Large intestine (tissue), 3 donors: ENCODE measurements at regions not wholly inside any gene's neighbourhood (a gene's known extent, or its start where the extent isn't known, plus 50 kb on each side); places are given as distances from the start of the nearest gene placed in this dataset.

ENCODE experiments used
- DNase-seq, 2 donors: peaks; one replicate each; pipeline versions ENCODE4 v3.0.0 to v3.0.0-alpha.2; 2013
- H3K27ac ChIP-seq: one replicate; pipeline ENCODE4 v1.5.1; 2013; ENCODE audit warnings: low read length
- H3K27me3 ChIP-seq: 2 replicates; pipeline ENCODE4 v1.6.1; 2013; ENCODE audit warnings: low read length; ENCODE audit not compliant: control insufficient read depth, insufficient read depth
- H3K36me3 ChIP-seq: 2 replicates; pipeline ENCODE4 v1.6.1; 2013; ENCODE audit warnings: low read length; ENCODE audit not compliant: control insufficient read depth, insufficient read depth
- H3K4me1 ChIP-seq: one replicate; pipeline ENCODE4 v1.6.1; 2013; ENCODE audit warnings: low read length; ENCODE audit not compliant: control insufficient read depth, insufficient read depth
- H3K4me3 ChIP-seq: one replicate; pipeline ENCODE4 v1.5.1; 2013; ENCODE audit warnings: low read length
- H3K9me3 ChIP-seq: one replicate; pipeline ENCODE4 v1.6.1; 2013; ENCODE audit warnings: mild to moderate bottlenecking, low read depth, low read length, moderate library complexity; ENCODE audit not compliant: control insufficient read depth
- WGBS: methylation state at CpG from one replicate; pipeline ENCODE4 v1.1.5; 2013; ENCODE audit warnings: low lambda C conversion rate; ENCODE audit not compliant: insufficient coverage; 5-methylcytosine and 5-hydroxymethylcytosine counted together

DNA sequence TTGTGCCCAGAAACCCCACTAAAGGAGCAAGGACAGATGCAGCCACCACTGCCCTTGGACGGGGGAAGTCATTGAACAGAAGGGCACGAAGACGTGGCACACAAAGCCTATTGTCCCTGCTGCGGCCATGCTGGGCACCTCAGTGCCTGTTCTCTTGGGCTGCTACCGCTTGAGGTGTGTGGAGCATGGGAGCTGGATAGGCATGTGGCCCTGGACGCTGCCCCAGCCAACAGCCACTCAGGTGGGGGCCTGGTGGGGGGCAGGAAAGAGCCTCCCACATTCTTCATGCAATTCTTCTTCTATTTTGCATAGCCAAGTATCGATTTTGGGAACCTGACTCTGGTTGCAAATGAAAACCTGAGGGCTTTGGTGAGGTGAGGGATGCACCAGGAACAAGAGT, 337.2 kb downstream of the RPS6KC1 start:
- no peak for DNase-seq
- no peaks in the 10 kb centered on the region for H3K36me3 ChIP-seq
- no peaks in the 10 kb centered on the region for H3K4me1 ChIP-seq
- no CpG with 5 or more reads among the region's 7 CpGs for WGBS
- H3K27ac ChIP-seq: no peak overlapping the region
- H3K9me3 ChIP-seq: no peaks in the 10 kb centered on the region
- no peak overlapping the region for H3K4me3 ChIP-seq
- H3K27me3 ChIP-seq: no peaks in the 10 kb centered on the region

DNA sequence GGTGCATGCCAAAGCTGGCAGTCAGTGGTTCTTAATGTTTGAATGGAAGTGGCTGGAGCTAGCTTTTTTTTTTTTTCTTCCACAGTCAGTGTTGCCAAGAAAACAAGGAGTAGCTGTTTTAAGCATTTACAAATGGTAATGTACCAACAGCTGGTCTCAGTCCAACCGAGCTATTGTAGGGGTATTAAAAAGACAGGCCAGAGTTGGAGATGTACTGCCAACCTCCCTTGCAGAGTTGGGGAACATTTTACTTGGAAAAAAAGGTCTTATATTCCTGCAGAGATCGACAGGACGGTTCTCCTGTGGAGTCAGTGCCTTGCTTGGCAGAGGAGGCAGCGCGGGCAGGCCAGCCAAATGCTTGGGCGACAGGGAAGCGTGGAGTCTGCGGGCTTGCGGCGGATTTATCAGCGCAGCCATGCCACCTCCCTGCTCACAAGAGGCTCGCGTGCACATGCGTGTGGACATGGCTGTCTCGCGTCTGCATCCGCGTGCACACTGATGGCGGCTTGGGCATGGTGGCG, 338.1 kb downstream of the RPS6KC1 start:
- Histone ChIP-seq H3K4me3 (no peak overlapping the region), H3K27ac (no peak overlapping the region), H3K27me3 (no peaks in the 10 kb centered on the region), H3K9me3 (no peaks in the 10 kb centered on the region), H3K36me3 (no peaks in the 10 kb centered on the region), H3K4me1 (no peaks in the 10 kb centered on the region)
- WGBS: no CpG with 5 or more reads among the region's 20 CpGs
- no peak for DNase-seq

DNA sequence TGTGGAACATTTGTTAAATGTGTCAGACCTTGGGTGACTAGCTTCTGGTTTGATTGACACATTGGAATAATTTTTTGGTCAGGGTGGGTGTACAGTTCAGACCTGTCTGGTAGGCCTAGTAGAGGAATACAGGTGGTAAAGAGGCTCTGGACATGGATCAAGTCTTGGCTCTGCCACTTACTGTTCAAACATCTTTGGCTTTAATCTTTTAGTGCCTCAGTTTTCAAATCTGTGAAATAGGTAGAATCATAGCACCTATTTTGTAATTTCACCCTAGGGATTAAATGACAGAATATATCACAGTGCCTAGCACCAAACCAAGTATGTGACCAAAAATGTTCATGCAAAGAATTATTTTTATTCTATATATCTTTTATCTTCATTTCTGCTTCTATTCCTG, 340.4 kb downstream of the RPS6KC1 start:
- Histone ChIP-seq H3K27me3 (no peaks in the 10 kb centered on the region), H3K27ac (no peak overlapping the region), H3K4me3 (no peak overlapping the region), H3K36me3 (no peaks in the 10 kb centered on the region), H3K4me1 (no peaks in the 10 kb centered on the region), H3K9me3 (no peaks in the 10 kb centered on the region)
- no peak for DNase-seq

DNA sequence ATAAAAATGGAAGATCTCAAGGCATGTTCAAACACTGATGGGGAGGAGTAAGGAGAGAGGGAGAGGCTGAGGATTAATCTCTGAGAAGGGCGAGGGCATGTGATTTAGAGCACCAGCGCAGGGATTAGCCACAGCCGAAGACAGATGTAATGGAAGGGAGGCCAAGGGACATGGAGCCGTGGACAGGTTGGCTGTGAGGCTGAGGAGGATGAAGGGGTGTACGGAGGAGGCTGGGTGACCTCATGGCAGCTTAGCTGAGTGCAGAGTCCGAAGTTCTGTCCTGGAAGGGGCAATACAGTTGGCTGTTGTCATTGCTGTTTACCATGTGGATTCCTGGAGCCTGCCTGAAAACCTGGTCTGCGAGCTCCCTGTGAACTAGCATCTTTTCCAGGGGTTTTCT, 342.8 kb downstream of the RPS6KC1 start:
- Histone ChIP-seq H3K9me3 (no peaks in the 10 kb centered on the region), H3K36me3 (no peaks in the 10 kb centered on the region), H3K4me3 (no peak overlapping the region), H3K4me1 (no peaks in the 10 kb centered on the region), H3K27me3 (no peaks in the 10 kb centered on the region), H3K27ac (no peak overlapping the region)
- peak in 1 of 2 donors; percentile 20 for DNase-seq
- no CpG with 5 or more reads among the region's 7 CpGs for WGBS

DNA sequence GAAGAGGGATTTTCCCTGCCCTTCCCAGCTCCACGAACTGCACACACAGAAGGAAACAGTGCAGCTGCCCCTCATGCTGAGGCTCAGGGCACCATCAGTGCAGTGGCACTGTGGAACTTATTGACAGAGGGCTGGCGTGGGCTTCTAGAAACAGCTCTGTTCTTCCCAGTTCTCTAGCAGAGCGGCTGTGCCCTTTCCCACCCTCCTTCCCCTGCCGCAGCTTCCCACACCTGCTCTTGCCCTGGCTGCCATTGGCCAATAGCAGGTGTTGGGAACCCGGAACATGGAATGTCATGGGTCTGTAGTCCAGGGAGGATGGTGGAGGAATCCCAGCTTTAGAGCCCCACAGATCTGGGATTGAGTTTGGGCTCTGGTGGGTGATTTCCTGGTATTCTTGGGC, 343.8 kb downstream of the RPS6KC1 start:
- no peaks in the 10 kb centered on the region for H3K4me1 ChIP-seq
- no peaks in the 10 kb centered on the region for H3K9me3 ChIP-seq
- no peaks in the 10 kb centered on the region for H3K27me3 ChIP-seq
- no peaks in the 10 kb centered on the region for H3K36me3 ChIP-seq
- WGBS: 100% methylated on average over 1 of the region's 5 CpGs
- DNase-seq: no peak
- no peak overlapping the region for H3K4me3 ChIP-seq
- no peak overlapping the region for H3K27ac ChIP-seq

DNA sequence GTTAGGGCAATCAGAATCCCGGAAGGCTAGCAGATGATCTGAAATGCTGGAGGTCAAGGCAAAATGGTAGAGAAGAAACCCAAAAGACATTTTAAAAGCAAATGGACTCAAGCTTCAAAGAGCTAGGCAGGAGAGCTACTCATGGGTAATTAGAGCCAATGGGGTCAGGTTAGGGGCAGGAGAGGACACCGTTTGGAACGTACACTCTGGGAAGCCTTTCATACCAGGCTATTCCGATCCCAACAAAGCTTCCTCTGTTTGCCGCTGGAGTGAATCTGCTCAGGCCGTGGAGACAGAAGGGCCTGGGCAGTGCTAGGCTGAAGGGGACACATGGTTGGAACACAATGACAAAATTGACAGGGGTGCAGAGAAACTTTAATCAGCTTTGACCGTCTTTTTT, 346.6 kb downstream of the RPS6KC1 start:
- no peaks in the 10 kb centered on the region for H3K9me3 ChIP-seq
- no peak for DNase-seq
- no peak overlapping the region for H3K4me3 ChIP-seq
- WGBS: no CpG with 5 or more reads among the region's 7 CpGs
- no peak overlapping the region for H3K27ac ChIP-seq
- no peaks in the 10 kb centered on the region for H3K27me3 ChIP-seq
- no peaks in the 10 kb centered on the region for H3K4me1 ChIP-seq
- no peaks in the 10 kb centered on the region for H3K36me3 ChIP-seq

DNA sequence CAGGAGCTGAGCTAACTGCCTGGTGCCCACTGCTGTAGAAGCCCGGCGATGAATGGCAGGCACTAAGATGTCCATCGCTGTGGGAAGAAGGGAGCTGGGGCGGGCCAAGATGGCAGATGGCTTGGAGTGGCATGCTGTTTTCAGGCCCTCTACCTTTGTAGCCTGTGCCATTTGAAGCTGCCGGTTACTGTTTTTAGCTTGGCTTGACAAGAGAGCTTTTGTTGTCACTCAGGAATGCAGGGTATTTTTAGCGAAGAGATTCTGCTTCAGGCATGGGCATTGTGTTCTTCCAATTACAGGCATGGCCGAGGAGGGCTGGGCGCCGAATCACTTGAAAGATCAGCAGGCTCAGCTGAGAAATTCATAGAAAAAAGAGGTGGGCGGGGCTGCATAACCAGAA, 348.7 kb downstream of the RPS6KC1 start:
- H3K36me3 ChIP-seq: no peaks in the 10 kb centered on the region
- H3K9me3 ChIP-seq: no peaks in the 10 kb centered on the region
- no peaks in the 10 kb centered on the region for H3K27me3 ChIP-seq
- H3K4me3 ChIP-seq: no peak overlapping the region
- no peaks in the 10 kb centered on the region for H3K4me1 ChIP-seq
- no peak overlapping the region for H3K27ac ChIP-seq
- DNase-seq: no peak
- no CpG with 5 or more reads among the region's 10 CpGs for WGBS

DNA sequence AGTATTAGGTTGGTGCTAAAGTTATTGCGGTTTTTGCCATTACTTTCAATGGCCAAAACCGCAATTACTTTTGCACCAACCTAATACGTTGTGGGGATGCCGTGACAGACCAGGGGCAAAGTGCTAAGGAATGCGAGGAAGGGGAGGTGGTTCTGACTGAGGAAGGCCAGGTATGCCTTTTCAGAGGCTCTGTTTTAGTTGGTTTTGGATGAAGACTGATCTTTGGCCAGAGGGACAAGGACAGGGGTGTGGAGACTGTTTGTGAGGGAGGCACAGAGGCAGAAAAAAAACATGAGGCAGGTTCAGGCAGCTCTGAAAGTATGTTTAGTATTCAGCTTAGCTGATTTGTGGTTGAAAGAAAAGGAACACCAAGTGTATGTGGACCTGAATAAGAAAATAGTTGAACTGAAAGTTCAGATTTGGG, 358.2 kb downstream of the RPS6KC1 start:
- Histone ChIP-seq H3K27ac (no peak overlapping the region), H3K9me3 (no peaks in the 10 kb centered on the region), H3K4me3 (no peak overlapping the region), H3K4me1 (no peaks in the 10 kb centered on the region), H3K27me3 (no peaks in the 10 kb centered on the region), H3K36me3 (no peaks in the 10 kb centered on the region)
- no CpG with 5 or more reads among the region's 5 CpGs for WGBS
- DNase-seq: no peak

- Histone ChIP-seq H3K27me3 (no peaks in the 10 kb centered on the region), H3K4me3 (no peak overlapping the region), H3K27ac (no peak overlapping the region), H3K36me3 (no peaks in the 10 kb centered on the region), H3K4me1 (no peaks in the 10 kb centered on the region), H3K9me3 (no peaks in the 10 kb centered on the region)
- WGBS: 100% methylated on average over 1 of the region's 2 CpGs
- DNase-seq: no peak
Observed at GRCh38 chr1:213409971-213410370, 358.9 kb downstream of the RPS6KC1 start.

DNA sequence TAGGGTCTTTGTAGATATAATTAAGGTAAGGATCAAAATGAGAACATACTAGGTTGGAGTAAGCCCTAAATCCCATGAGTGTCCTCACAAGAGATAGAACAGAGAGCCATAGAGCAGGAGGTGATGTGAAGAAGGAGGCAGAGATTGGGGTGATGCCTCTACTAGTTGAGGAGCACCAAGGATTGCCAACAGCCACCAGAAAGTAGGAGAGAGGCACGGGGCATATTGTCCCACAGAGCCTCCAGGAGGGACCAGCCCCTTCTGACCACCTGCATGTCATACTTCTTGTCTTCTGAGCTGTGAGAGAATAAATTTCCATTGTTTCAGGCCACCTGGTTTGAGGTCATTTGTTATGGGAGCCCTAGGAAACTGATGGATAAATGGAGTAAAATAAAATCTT, 363.3 kb downstream of the RPS6KC1 start:
- Histone ChIP-seq H3K27me3 (no peaks in the 10 kb centered on the region), H3K27ac (no peak overlapping the region), H3K9me3 (no peaks in the 10 kb centered on the region), H3K36me3 (no peaks in the 10 kb centered on the region), H3K4me3 (no peak overlapping the region), H3K4me1 (peaks cover 5% of the 10 kb centered on the region)
- no peak for DNase-seq
- WGBS: no CpG with 5 or more reads among the region's 1 CpG

DNA sequence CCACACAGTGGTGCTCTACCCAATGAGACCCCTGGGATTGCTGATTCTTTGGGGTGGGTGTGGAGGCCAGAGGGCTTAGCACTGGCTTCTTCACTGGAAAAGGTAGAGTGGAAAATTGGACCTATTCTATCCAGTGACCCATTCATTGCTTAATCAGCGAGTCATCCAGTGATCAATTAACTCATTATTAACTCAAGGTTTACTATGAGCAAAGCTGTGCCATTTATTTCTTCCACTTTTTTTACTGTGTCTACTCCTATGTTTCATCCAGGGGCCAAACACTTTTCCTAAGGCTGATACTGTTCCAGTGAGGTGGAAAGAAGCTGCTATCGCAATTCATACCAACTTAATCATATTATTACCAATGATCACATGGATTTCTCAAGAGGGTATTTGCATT, 363.9 kb downstream of the RPS6KC1 start:
- WGBS: 100% methylated on average over 1 of the region's 2 CpGs
- Histone ChIP-seq H3K9me3 (no peaks in the 10 kb centered on the region), H3K4me1 (peaks cover 5% of the 10 kb centered on the region), H3K27me3 (no peaks in the 10 kb centered on the region), H3K27ac (no peak overlapping the region), H3K36me3 (no peaks in the 10 kb centered on the region), H3K4me3 (no peak overlapping the region)
- no peak for DNase-seq
